ENCODE measurements at regions not wholly inside any gene's neighbourhood (a gene's known extent, or its start where the extent isn't known, plus 50 kb on each side); places are given as distances from the start of the nearest gene placed in this dataset.
"Not testable (repeated sequence)": the region's sequence is repeated elsewhere in the genome, so short reads cannot be mapped to it uniquely, and the experiment has no call there.

GRCh38 chr20:30824666-30825065 lies 432.8 kb upstream of the DEFB115 start:
- TF ChIP-seq POLR2A (IDR thresholded peaks at IDR 0.05; ENCODE audit: low read length); GATA1 (IDR thresholded peaks at IDR 0.05; ENCODE audit: low read depth, low read length): not testable (repeated sequence)

Measured in erythroblast (primary cell).